H9 (cell line): ENCODE measurements at regions not wholly inside any gene's neighbourhood (a gene's known extent, or its start where the extent isn't known, plus 50 kb on each side); places are given as distances from the start of the nearest gene placed in this dataset.

ENCODE experiments used
- DNase-seq: peaks from one replicate; pipeline ENCODE4 v3.0.0-alpha.2; 2017
- H2AFZ ChIP-seq: one replicate; pipeline ENCODE4 v1.6.1; 2013; ENCODE audit warnings: mild to moderate bottlenecking, low read length, control low read depth, moderate library complexity
- H2AK5ac ChIP-seq: 2 replicates; pipeline ENCODE4 v1.6.1; 2013; ENCODE audit warnings: low read length, control low read depth, mixed read lengths; ENCODE audit not compliant: insufficient read length
- H2BK120ac ChIP-seq: one replicate; pipeline ENCODE4 v1.6.1; 2013; ENCODE audit warnings: low read depth, mild to moderate bottlenecking, low read length, control low read depth, inconsistent platforms; ENCODE audit not compliant: poor library complexity, severe bottlenecking
- H2BK12ac ChIP-seq: 2 replicates; pipeline ENCODE4 v1.6.1; 2013; ENCODE audit warnings: low read length, control low read depth, mixed read lengths, low read depth; ENCODE audit not compliant: insufficient read length
- H2BK15ac ChIP-seq: 2 replicates; pipeline ENCODE4 v1.6.1; 2013; ENCODE audit warnings: low read depth, low read length, control low read depth
- H2BK20ac ChIP-seq: one replicate; pipeline ENCODE4 v1.6.1; 2013; ENCODE audit warnings: low read depth, mild to moderate bottlenecking, low read length, control low read depth, inconsistent platforms; ENCODE audit not compliant: poor library complexity, severe bottlenecking
- H2BK5ac ChIP-seq: 2 replicates; pipeline ENCODE4 v1.6.1; 2013; ENCODE audit warnings: low read length, control low read depth, mixed read lengths; ENCODE audit not compliant: insufficient read length
- H3K14ac ChIP-seq: 2 replicates; pipeline ENCODE4 v1.6.1; 2013; ENCODE audit warnings: low read length, control low read depth; ENCODE audit not compliant: insufficient read depth
- H3K18ac ChIP-seq: 2 replicates; pipeline ENCODE4 v1.6.1; 2013; ENCODE audit warnings: low read depth, mild to moderate bottlenecking, mixed read lengths, low read length, control low read depth; ENCODE audit not compliant: insufficient read length
- H3K23ac ChIP-seq: 2 replicates; pipeline ENCODE4 v1.6.1; 2013; ENCODE audit warnings: low read length, control low read depth, mixed read lengths, low read depth; ENCODE audit not compliant: insufficient read length
- H3K23me2 ChIP-seq: 2 replicates; pipeline ENCODE4 v1.6.1; 2013; ENCODE audit warnings: low read depth, mild to moderate bottlenecking, mixed read lengths, low read length, control low read depth; ENCODE audit not compliant: insufficient read length, poor library complexity, severe bottlenecking
- H3K27ac ChIP-seq: 2 replicates; pipeline ENCODE4 v1.5.1; 2013; ENCODE audit warnings: low read length, control low read depth, mixed read lengths, low read depth; ENCODE audit not compliant: insufficient read length
- H3K27me3 ChIP-seq: 2 replicates; pipeline ENCODE4 v1.6.1; 2013; ENCODE audit warnings: low read length, control low read depth, inconsistent platforms; ENCODE audit not compliant: insufficient read depth
- H3K4ac ChIP-seq: 2 replicates; pipeline ENCODE4 v1.6.1; 2013; ENCODE audit warnings: low read depth, mild to moderate bottlenecking, control low read depth, inconsistent platforms, low read length, moderate library complexity
- H3K4me1 ChIP-seq: 2 replicates; pipeline ENCODE4 v1.6.1; 2013; ENCODE audit warnings: low read length, control low read depth, inconsistent platforms; ENCODE audit not compliant: insufficient read depth
- H3K4me2 ChIP-seq: 2 replicates; pipeline ENCODE4 v1.6.1; 2013; ENCODE audit warnings: low read length, control low read depth, mixed read lengths; ENCODE audit not compliant: insufficient read length, insufficient read depth
- H3K56ac ChIP-seq: 2 replicates; pipeline ENCODE4 v1.6.1; 2013; ENCODE audit warnings: low read depth, mild to moderate bottlenecking, mixed read lengths, low read length, control low read depth; ENCODE audit not compliant: insufficient read length
- H3K79me1 ChIP-seq: 2 replicates; pipeline ENCODE4 v1.6.1; 2013; ENCODE audit warnings: low read depth, mild to moderate bottlenecking, moderate library complexity, low read length, control low read depth, inconsistent platforms; ENCODE audit not compliant: insufficient read depth, poor library complexity, severe bottlenecking
- H3K79me2 ChIP-seq: 2 replicates; pipeline ENCODE4 v1.6.1; 2013; ENCODE audit warnings: low read length, control low read depth, inconsistent platforms; ENCODE audit not compliant: insufficient read depth
- H3K9ac ChIP-seq: 2 replicates; pipeline ENCODE4 v1.6.1; 2013; ENCODE audit warnings: low read length, control low read depth, mixed read lengths; ENCODE audit not compliant: insufficient read length; ENCODE audit errors: extremely low read depth
- H3K9me3 ChIP-seq: one replicate; pipeline ENCODE4 v1.6.1; 2013; ENCODE audit warnings: low read depth, low read length, inconsistent platforms; ENCODE audit not compliant: control insufficient read depth
- H3T11ph ChIP-seq: one replicate; pipeline ENCODE4 v1.6.1; 2013; ENCODE audit warnings: mild to moderate bottlenecking, low read length, control low read depth, inconsistent platforms
- H4K20me1 ChIP-seq: one replicate; pipeline ENCODE4 v1.6.1; 2013; ENCODE audit not compliant: control insufficient read depth, insufficient read length, insufficient read depth
- H4K5ac ChIP-seq: 2 replicates; pipeline ENCODE4 v1.6.1; 2013; ENCODE audit warnings: low read depth, mild to moderate bottlenecking, mixed read lengths, low read length, control low read depth; ENCODE audit not compliant: insufficient read length
- H4K8ac ChIP-seq: replicated peaks from 2 replicates; pipeline ENCODE4 v1.6.1; 2013; ENCODE audit warnings: low read length, control low read depth, mixed read lengths, low read depth; ENCODE audit not compliant: insufficient read length
- H4K91ac ChIP-seq: 2 replicates; pipeline ENCODE4 v1.6.1; 2013; ENCODE audit warnings: low read depth, mild to moderate bottlenecking, moderate library complexity, mixed read lengths, low read length, control low read depth; ENCODE audit not compliant: insufficient read length
- H3K27ac Mint-ChIP-seq, 3 experiments: 2 replicates in 2 of 3; 3 replicates in 1 of 3; pipeline ENCODE4 v1.8.0; 2020 to 2021; ENCODE audit warnings: mixed read lengths in 3 of 3, mild to moderate bottlenecking in 1 of 3, moderate library complexity in 1 of 3
- H3K27me3 Mint-ChIP-seq: 2 replicates; pipeline ENCODE4 v1.8.0; 2021; ENCODE audit warnings: low read depth, mild to moderate bottlenecking, moderate library complexity, mixed read lengths
- H3K36me3 Mint-ChIP-seq, 3 experiments: 2 replicates in 2 of 3; 3 replicates in 1 of 3; pipeline ENCODE4 v1.8.0; 2020 to 2021; ENCODE audit warnings: low read depth in 3 of 3, mixed read lengths in 3 of 3; ENCODE audit not compliant: insufficient read depth in 1 of 3
- H3K4me1 Mint-ChIP-seq, 2 experiments: 2 replicates each; pipeline ENCODE4 v1.8.0; 2020; ENCODE audit warnings: mixed read lengths in 2 of 2
- H3K4me3 Mint-ChIP-seq, 2 experiments: 2 replicates in 1 of 2; 3 replicates in 1 of 2; pipeline ENCODE4 v1.8.0; 2020 to 2021; ENCODE audit warnings: mild to moderate bottlenecking in 2 of 2, mixed read lengths in 2 of 2, moderate library complexity in 1 of 2
- H3K9me3 Mint-ChIP-seq, 2 experiments: 2 replicates in 1 of 2; 3 replicates in 1 of 2; pipeline ENCODE4 v1.8.0; 2020; ENCODE audit warnings: mild to moderate bottlenecking in 2 of 2, mixed read lengths in 2 of 2, moderate library complexity in 1 of 2
- CTCF ChIP-seq: fragments of 200-600 bp; sonication (generic); conservative IDR thresholded peaks from 3 replicates; pipeline ENCODE4 v1.8.0; 2021; ENCODE audit warnings: antibody characterized with exemption, mild to moderate bottlenecking
- WGBS: extraction: QIAGEN DNeasy Blood & Tissue Kit; methylation state at CpG from one replicate; pipeline ENCODE4 v1.1.7; 2013; ENCODE audit warnings: missing lambda C conversion rate, low lambda C conversion rate, mixed read lengths; ENCODE audit not compliant: insufficient read length; ENCODE audit errors: extremely low coverage; 5-methylcytosine and 5-hydroxymethylcytosine counted together

GRCh38 chr17:77527409-77527808 lies 386.6 kb downstream of the SEC14L1 start:
- no peak overlapping the region for H3K27ac Mint-ChIP-seq
- Histone ChIP-seq H3K23me2 (peaks cover 5% of the 10 kb centered on the region), H3K27me3 (peaks cover 1% of the 10 kb centered on the region; the same call in 1 of the 2 replicates), H3K4me1 (no peaks in the 10 kb centered on the region), H3K56ac (no peak overlapping the region), H3K79me1 (no peaks in the 10 kb centered on the region), H2AK5ac (no peak overlapping the region), H4K20me1 (no peaks in the 10 kb centered on the region), H3K79me2 (no peaks in the 10 kb centered on the region), H3K4ac (no peak overlapping the region), H3K9ac (no peak overlapping the region), H2BK15ac (no peak overlapping the region), H2BK12ac (no peak overlapping the region), H3K9me3 (no peaks in the 10 kb centered on the region), H2BK20ac (no peak overlapping the region), H4K8ac (no peak overlapping the region), H3T11ph (no peak overlapping the region), H2BK120ac (no peak overlapping the region), H4K91ac (no peak overlapping the region), H4K5ac (no peak overlapping the region), H3K23ac (no peak overlapping the region), H2BK5ac (no peak overlapping the region), H3K18ac (no peak overlapping the region), H3K27ac (no peak overlapping the region), H2AFZ (no peak overlapping the region), H3K14ac (no peak overlapping the region), H3K4me2 (no peak overlapping the region)
- H3K4me1 Mint-ChIP-seq: peaks cover 0 to 8% of the 10 kb centered on the region in 2 experiments; a peak in 2 of 4 replicates
- WGBS: no CpG with 5 or more reads among the region's 5 CpGs
- peaks cover 66% of the 10 kb centered on the region for H3K27me3 Mint-ChIP-seq
- peaks cover 8 to 16% (median 11%) of the 10 kb centered on the region in 3 experiments for H3K36me3 Mint-ChIP-seq
- DNase-seq: no peak
- peak overlapping the region; percentile 65 to 80; a peak in 3 of 5 replicates for H3K4me3 Mint-ChIP-seq
- peaks cover 22 to 31% of the 10 kb centered on the region in 2 experiments for H3K9me3 Mint-ChIP-seq
- no peak for TF ChIP-seq CTCF
